SK-N-SH treated with all-trans-retinoic acid at 6 μM for 48 hours (cell line): ENCODE measurements at regions not wholly inside any gene's neighbourhood (a gene's known extent, or its start where the extent isn't known, plus 50 kb on each side); places are given as distances from the start of the nearest gene placed in this dataset.

Source experiments
- ATAC-seq: fragments of 200-7000 bp; cut with Tn5 transposase; 3 replicates; pipeline ENCODE4 v1.9.1; 2020; ENCODE audit warnings: mild to moderate bottlenecking, moderate library complexity
- ARNTL ChIP-seq: fragments of 450-650 bp; formaldehyde crosslinking; IDR thresholded peaks from 2 replicates; pipeline ENCODE4 v1.5.0; 2020; ENCODE audit warnings: low read depth, mild to moderate bottlenecking, moderate library complexity, borderline replicate concordance
- BACH2 ChIP-seq: fragments of 250-450 bp; sonication (Bioruptor Pico); IDR thresholded peaks from 2 replicates; pipeline ENCODE4 v1.9.0; 2021; ENCODE audit warnings: mild to moderate bottlenecking, borderline replicate concordance
- ESRRG ChIP-seq: fragments of 250-450 bp; sonication (Bioruptor Pico); IDR thresholded peaks from 2 replicates; pipeline ENCODE4 v1.6.1; 2021; ENCODE audit warnings: mild to moderate bottlenecking
- GLIS3 ChIP-seq: fragments of 250-450 bp; sonication (Bioruptor Pico); IDR thresholded peaks from 2 replicates; pipeline ENCODE4 v1.5.0; 2020; ENCODE audit warnings: mild to moderate bottlenecking, moderate library complexity
- ISL1 ChIP-seq: fragments of 250-450 bp; sonication (Bioruptor Pico); IDR thresholded peaks from 2 replicates; pipeline ENCODE4 v2.1.2; 2022; ENCODE audit warnings: mild to moderate bottlenecking, moderate library complexity
- OSR1 ChIP-seq: fragments of 250-450 bp; sonication (Bioruptor Pico); IDR thresholded peaks from 2 replicates; pipeline ENCODE4 v1.8.0; 2022; ENCODE audit warnings: moderate library complexity, mild to moderate bottlenecking, inconsistent platforms
- PPARA ChIP-seq: fragments of 250-450 bp; sonication (Bioruptor Pico); IDR thresholded peaks from 2 replicates; pipeline ENCODE4 v1.5.0; 2020; ENCODE audit warnings: mild to moderate bottlenecking, borderline replicate concordance
- SNAI2 ChIP-seq: fragments of 250-450 bp; sonication (Bioruptor Pico); IDR thresholded peaks from 2 replicates; pipeline ENCODE4 v1.5.0; 2020; ENCODE audit warnings: mild to moderate bottlenecking, moderate library complexity
- TCF4 ChIP-seq: fragments of 250-450 bp; sonication (Bioruptor Pico); IDR thresholded peaks from 2 replicates; pipeline ENCODE4 v1.8.0; 2021; ENCODE audit warnings: mild to moderate bottlenecking, moderate library complexity, borderline replicate concordance
- TOX ChIP-seq: fragments of 250-450 bp; sonication (Bioruptor Pico); IDR thresholded peaks from 2 replicates; pipeline ENCODE4 v1.8.0; 2021; ENCODE audit warnings: mild to moderate bottlenecking, moderate library complexity, borderline replicate concordance
- ZC3H10 ChIP-seq: fragments of 250-450 bp; sonication (Bioruptor Pico); IDR thresholded peaks from 2 replicates; pipeline ENCODE4 v1.5.1; 2021; ENCODE audit warnings: mild to moderate bottlenecking, moderate library complexity
- ZFP3 ChIP-seq: fragments of 250-450 bp; sonication (Bioruptor Pico); IDR thresholded peaks from 2 replicates; pipeline ENCODE4 v1.5.0; 2020; ENCODE audit warnings: mild to moderate bottlenecking, moderate library complexity
- ZFP30 ChIP-seq: fragments of 450-650 bp; formaldehyde crosslinking; IDR thresholded peaks from 2 replicates; pipeline ENCODE4 v1.5.0; 2022; ENCODE audit warnings: mild to moderate bottlenecking, moderate library complexity
- ZNF565 ChIP-seq: fragments of 450-650 bp; formaldehyde crosslinking; conservative IDR thresholded peaks from 2 replicates; pipeline ENCODE4 v1.5.0; 2020; ENCODE audit warnings: low read depth, mild to moderate bottlenecking, moderate library complexity
- ZNF8 ChIP-seq: fragments of 450-650 bp; formaldehyde crosslinking; IDR thresholded peaks from 2 replicates; pipeline ENCODE4 v1.5.0; 2020; ENCODE audit warnings: mild to moderate bottlenecking, moderate library complexity
- TF ChIP-seq, protein P1 (sequence below): fragments of 250-450 bp; sonication (Bioruptor Pico); IDR thresholded peaks from 2 replicates; pipeline ENCODE4 v1.5.1; 2021; ENCODE audit warnings: mild to moderate bottlenecking, moderate library complexity
- TF ChIP-seq, protein P2 (sequence below): fragments of 250-450 bp; sonication (Bioruptor Pico); IDR thresholded peaks from 2 replicates; pipeline ENCODE4 v1.8.0; 2020; ENCODE audit warnings: mild to moderate bottlenecking, moderate library complexity, borderline replicate concordance
- TF ChIP-seq, protein P3 (sequence below): fragments of 250-450 bp; sonication (Bioruptor Pico); IDR thresholded peaks from 2 replicates; pipeline ENCODE4 v1.8.0; 2021; ENCODE audit warnings: low read depth, mild to moderate bottlenecking, moderate library complexity, borderline replicate concordance
- TF ChIP-seq, protein P4 (sequence below): fragments of 250-450 bp; sonication (Bioruptor Pico); IDR thresholded peaks from 2 replicates; pipeline ENCODE4 v1.5.0; 2020; ENCODE audit warnings: mild to moderate bottlenecking, moderate library complexity

DNA sequence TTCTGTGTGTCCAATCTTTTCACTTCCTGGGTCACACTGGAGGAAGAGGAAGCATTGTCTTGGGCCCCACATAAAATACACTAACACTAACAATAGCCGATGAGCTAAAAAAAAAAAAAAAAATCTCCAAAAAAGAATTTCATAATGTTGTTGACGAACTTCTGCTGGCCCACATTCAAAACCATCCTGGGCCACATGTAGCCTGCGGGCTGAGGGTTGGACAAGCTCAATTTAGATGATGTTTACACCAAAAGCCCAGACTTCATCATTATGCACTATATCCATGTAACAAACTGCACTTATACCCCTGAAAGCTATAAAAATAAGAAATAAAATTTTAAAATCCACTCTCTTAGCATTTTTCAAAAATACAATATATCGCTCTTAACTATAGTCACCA lies 187.8 kb upstream of the PTBP2 start (continued):
- TF ChIP-seq ZNF8 (CRISPR knock-in tag) = no peak
- TF ChIP-seq PPARA (CRISPR knock-in tag) = no peak

DNA sequence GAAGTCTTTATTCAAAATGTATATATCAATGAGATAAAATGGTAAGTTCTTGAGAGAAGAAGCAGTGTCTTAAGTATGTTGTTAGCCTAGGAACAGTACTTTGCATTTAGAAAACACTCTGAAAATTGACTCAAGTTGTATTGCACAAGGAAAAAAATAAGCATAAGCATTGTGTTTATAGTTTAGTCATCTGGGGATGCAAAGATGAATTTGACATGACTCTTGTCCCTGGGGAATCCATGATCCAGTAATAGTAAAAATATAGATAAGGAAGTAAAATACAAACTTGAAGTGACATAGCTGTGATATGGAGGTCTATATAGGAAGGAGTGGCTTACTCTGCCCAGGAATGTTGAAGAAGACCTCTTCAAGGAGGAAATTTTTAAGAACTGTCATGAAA lies 185.0 kb upstream of the PTBP2 start:
- no peak for ATAC-seq
- TF ChIP-seq GLIS3 (CRISPR knock-in tag) = no peak
- no peak for TF ChIP-seq BACH2 (CRISPR knock-in tag)
- no peak for TF ChIP-seq PPARA (CRISPR knock-in tag)
- no peak for TF ChIP-seq ZFP3
- TF ChIP-seq OSR1 (CRISPR knock-in tag) = no peak
- TF ChIP-seq TOX (CRISPR knock-in tag) = no peak
- TF ChIP-seq, protein P1, sequence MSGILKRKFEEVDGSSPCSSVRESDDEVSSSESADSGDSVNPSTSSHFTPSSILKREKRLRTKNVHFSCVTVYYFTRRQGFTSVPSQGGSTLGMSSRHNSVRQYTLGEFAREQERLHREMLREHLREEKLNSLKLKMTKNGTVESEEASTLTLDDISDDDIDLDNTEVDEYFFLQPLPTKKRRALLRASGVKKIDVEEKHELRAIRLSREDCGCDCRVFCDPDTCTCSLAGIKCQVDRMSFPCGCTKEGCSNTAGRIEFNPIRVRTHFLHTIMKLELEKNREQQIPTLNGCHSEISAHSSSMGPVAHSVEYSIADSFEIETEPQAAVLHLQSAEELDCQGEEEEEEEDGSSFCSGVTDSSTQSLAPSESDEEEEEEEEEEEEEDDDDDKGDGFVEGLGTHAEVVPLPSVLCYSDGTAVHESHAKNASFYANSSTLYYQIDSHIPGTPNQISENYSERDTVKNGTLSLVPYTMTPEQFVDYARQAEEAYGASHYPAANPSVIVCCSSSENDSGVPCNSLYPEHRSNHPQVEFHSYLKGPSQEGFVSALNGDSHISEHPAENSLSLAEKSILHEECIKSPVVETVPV (CRISPR knock-in tag) = no peak
- no peak for TF ChIP-seq ZFP30
- TF ChIP-seq, all 23 proteins: peak for 0

DNA sequence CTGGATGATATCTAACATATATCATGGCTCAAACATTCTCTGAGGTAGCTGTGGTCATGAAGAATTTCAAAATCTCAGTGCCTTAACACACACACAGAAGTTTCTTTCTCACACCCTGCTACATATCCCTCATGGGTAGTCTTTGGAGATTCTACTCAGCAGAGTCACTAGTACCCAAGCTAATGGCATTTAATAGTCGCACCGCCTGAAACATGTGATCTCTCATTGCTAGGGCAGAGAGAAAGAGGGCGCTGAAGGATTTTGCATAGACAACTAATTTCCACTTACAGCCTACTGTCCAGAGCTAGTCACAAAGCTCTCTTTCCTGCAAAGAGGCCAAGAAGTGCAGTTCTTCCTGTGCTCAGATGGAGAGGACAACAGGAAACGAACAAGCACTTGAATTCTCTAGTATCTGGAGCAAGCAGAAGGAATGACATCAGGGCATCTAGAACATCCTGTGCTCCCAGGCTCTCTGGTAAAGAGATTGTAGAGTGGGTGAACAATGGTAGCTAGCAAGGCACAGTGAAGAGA lies 183.4 kb upstream of the PTBP2 start:
- TF ChIP-seq SNAI2 (CRISPR knock-in tag) (no peak), PPARA (CRISPR knock-in tag) (no peak), ZFP3 (no peak), ZC3H10 (no peak), ZFP30 (no peak), ZNF565 (CRISPR knock-in tag) (no peak), BACH2 (CRISPR knock-in tag) (no peak), ISL1 (CRISPR knock-in tag) (no peak), ESRRG (CRISPR knock-in tag) (no peak), ARNTL (CRISPR knock-in tag) (no peak)
- TF ChIP-seq, protein P2, sequence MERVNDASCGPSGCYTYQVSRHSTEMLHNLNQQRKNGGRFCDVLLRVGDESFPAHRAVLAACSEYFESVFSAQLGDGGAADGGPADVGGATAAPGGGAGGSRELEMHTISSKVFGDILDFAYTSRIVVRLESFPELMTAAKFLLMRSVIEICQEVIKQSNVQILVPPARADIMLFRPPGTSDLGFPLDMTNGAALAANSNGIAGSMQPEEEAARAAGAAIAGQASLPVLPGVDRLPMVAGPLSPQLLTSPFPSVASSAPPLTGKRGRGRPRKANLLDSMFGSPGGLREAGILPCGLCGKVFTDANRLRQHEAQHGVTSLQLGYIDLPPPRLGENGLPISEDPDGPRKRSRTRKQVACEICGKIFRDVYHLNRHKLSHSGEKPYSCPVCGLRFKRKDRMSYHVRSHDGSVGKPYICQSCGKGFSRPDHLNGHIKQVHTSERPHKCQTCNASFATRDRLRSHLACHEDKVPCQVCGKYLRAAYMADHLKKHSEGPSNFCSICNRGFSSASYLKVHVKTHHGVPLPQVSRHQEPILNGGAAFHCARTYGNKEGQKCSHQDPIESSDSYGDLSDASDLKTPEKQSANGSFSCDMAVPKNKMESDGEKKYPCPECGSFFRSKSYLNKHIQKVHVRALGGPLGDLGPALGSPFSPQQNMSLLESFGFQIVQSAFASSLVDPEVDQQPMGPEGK = no peak
- TF ChIP-seq, protein P1 (CRISPR knock-in tag) = no peak
- TF ChIP-seq, protein P3, sequence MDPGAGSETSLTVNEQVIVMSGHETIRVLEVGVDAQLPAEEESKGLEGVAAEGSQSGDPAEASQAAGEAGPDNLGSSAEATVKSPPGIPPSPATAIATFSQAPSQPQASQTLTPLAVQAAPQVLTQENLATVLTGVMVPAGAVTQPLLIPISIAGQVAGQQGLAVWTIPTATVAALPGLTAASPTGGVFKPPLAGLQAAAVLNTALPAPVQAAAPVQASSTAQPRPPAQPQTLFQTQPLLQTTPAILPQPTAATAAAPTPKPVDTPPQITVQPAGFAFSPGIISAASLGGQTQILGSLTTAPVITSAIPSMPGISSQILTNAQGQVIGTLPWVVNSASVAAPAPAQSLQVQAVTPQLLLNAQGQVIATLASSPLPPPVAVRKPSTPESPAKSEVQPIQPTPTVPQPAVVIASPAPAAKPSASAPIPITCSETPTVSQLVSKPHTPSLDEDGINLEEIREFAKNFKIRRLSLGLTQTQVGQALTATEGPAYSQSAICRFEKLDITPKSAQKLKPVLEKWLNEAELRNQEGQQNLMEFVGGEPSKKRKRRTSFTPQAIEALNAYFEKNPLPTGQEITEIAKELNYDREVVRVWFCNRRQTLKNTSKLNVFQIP (CRISPR knock-in tag) = no peak
- TF ChIP-seq, protein P4, sequence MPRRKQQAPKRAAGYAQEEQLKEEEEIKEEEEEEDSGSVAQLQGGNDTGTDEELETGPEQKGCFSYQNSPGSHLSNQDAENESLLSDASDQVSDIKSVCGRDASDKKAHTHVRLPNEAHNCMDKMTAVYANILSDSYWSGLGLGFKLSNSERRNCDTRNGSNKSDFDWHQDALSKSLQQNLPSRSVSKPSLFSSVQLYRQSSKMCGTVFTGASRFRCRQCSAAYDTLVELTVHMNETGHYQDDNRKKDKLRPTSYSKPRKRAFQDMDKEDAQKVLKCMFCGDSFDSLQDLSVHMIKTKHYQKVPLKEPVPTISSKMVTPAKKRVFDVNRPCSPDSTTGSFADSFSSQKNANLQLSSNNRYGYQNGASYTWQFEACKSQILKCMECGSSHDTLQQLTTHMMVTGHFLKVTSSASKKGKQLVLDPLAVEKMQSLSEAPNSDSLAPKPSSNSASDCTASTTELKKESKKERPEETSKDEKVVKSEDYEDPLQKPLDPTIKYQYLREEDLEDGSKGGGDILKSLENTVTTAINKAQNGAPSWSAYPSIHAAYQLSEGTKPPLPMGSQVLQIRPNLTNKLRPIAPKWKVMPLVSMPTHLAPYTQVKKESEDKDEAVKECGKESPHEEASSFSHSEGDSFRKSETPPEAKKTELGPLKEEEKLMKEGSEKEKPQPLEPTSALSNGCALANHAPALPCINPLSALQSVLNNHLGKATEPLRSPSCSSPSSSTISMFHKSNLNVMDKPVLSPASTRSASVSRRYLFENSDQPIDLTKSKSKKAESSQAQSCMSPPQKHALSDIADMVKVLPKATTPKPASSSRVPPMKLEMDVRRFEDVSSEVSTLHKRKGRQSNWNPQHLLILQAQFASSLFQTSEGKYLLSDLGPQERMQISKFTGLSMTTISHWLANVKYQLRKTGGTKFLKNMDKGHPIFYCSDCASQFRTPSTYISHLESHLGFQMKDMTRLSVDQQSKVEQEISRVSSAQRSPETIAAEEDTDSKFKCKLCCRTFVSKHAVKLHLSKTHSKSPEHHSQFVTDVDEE (CRISPR knock-in tag) = no peak
- TF ChIP-seq, all 23 proteins: peak for 0
- peak; percentile 79 for ATAC-seq

DNA sequence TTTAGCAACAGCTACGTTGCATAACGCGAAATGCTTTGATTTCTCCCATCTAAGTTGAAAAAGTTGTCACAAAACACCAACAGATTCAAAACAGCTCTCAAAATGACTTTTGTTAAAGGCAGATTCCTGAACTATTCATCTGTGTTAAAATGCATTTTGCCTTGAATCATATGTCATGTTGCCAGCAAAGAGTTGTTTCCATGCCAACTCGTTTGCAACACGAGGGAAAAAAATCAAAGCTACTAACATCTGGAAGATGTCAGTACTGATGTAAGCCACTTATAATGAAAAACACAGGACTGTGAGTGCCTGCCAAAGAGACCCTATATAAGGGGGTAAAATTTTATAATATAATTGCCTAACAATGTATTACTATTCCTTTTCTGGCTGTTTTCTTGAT lies 182.7 kb upstream of the PTBP2 start:
- ATAC-seq = peak; percentile 81
- TF ChIP-seq PPARA (CRISPR knock-in tag) (no peak), TOX (CRISPR knock-in tag) (no peak), SNAI2 (CRISPR knock-in tag) (no peak), GLIS3 (CRISPR knock-in tag) (no peak), OSR1 (CRISPR knock-in tag) (no peak), TCF4 (CRISPR knock-in tag) (peak; percentile 95), ARNTL (CRISPR knock-in tag) (no peak), ISL1 (CRISPR knock-in tag) (peak; percentile 83)
- TF ChIP-seq, protein P4 (CRISPR knock-in tag) = peak; percentile 59; the same call in 1 of the 2 replicates
- TF ChIP-seq, protein P3 (CRISPR knock-in tag) = no peak
